ENCODE measurements at regions not wholly inside any gene's neighbourhood (a gene's known extent, or its start where the extent isn't known, plus 50 kb on each side); places are given as distances from the start of the nearest gene placed in this dataset.

GRCh38 chr18:40754477-40754876, 1200.6 kb upstream of the PIK3C3 start:
- TF ChIP-seq CTCF (IDR thresholded peaks at IDR 0.05) (no peak), EZH2 (IDR thresholded peaks at IDR 0.05) (no peak)
